Middle frontal gyrus (tissue), 1 donor: ENCODE measurements at regions not wholly inside any gene's neighbourhood (a gene's known extent, or its start where the extent isn't known, plus 50 kb on each side); places are given as distances from the start of the nearest gene placed in this dataset.

Source experiments
- DNase-seq: peaks from one replicate; pipeline ENCODE4 v3.0.0-alpha.2; 2015; ENCODE audit warnings: low spot score; ENCODE audit errors: extremely low spot score

DNA sequence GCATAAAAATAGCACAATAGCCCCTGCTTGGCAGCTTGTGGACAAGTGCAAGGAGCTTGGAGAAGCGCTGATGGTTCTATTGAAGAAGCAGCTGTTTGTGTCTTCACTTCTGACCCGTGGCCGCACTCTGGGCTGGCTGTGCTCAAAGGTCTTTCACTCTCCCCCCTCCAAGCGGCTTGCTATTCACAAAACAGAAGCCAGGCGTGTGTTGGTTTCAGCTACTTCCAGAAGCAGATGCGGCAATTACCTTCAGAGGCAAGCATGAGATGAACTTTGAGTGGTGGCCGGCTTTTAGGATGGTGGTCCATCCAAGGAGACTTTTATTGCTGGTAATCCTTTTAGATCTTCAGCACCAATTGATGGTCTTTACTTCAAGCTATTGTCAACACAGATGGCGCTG lies 188.5 kb upstream of the ARGLU1 start:
- DNase-seq: no peak

DNA sequence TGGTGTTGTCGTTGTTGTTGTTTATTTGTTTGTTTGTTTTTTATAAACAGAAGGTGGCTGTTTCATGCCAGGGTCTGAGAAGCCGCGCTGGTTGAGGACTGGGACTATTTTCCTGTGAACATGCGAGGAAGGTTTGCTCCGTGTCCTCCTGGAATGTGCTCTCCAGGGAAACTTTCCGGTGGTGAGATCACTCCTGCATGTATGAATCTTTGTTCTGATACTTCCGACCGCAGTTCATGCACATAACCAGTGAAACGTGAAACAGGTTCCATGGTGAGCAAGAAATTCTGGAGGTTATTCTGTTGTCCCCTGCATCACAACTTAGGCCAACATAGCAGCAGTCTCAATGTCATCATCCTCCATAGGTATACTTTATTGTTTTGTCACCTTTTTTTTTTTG lies 187.6 kb upstream of the ARGLU1 start:
- DNase-seq: no peak

DNA sequence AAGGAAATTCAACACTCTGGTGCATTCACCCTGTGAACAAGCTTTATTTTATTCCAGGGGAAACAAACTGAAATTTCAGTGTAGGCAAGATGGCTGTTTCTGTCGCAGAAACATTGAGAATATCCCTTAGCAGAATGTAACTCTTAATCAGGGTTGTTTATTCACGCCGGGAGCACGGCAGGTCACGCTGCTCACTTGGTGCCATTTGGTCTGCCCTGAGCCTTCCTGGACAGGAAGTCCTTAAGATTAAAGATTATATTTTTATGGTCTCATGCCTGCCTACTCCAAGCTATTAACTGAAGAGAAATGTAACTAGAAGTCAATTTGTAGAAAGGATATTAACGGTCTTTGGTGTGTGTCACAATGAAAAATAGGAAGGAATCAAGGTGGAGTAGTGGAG lies 185.3 kb upstream of the ARGLU1 start:
- DNase-seq: no peak

DNA sequence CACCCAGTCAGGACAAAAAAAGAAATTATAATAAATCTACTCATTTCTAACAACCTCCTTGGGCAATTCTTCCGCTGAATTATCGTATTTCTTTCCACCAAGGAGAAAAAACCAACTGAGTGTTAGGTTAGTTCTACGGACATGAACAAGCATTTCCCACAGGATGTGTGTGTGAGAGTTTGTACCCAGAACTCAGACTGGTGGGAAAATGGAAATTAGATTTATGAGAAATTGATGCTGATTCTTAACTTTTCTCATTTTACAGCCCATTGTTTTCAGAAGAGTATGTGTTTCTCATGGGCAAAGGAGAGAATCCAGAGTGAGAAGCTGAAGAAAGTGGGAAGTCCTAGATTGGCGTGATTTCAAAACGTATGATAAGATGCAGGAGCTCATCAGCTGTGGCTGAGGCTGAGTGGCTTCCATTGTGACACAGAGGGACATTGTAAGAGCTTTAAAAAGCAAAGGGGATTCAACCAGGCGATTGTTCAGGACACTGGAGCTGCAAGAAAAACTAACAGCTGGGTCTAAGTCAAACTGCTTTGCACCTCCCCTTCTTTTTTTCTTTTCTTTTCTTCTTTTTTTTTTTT lies 184.7 kb upstream of the ARGLU1 start:
- no peak for DNase-seq

DNA sequence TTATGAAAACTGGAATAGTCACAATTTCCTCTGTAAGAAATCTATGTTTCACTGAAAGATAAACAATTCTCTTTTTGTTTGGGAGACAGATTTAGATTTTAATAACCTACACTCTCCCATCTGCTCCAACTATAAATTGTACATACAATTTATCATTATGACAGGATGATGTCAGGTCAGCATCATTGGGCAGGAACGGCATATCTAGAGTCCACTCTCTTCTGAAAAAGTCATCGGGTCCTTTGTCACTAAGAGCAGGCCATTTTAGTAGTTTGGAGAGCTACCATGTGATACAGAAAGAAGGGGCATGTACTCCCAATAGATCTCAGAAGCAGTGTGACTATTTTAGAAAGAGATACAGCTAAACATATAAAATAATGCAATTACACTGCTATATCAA lies 180.8 kb upstream of the ARGLU1 start:
- no peak for DNase-seq

DNA sequence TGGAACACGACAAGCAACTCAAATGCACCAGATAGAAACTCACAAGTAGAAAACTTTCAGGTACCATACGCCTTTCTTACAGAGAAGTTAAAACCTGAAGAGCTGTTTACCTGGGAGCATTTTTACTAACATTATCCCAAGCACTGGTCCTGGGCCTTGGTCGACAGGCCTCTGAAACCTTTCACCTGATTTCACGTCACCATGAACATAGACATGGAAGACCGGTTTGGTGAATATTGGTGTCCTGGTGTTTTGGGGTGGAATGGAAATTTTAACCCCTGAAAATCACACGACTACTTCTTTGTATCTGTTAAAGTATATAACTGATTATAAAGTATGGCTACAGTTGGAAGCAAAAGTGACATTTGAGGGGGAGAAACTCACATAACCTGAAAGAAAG lies 176.6 kb upstream of the ARGLU1 start:
- DNase-seq: no peak

DNA sequence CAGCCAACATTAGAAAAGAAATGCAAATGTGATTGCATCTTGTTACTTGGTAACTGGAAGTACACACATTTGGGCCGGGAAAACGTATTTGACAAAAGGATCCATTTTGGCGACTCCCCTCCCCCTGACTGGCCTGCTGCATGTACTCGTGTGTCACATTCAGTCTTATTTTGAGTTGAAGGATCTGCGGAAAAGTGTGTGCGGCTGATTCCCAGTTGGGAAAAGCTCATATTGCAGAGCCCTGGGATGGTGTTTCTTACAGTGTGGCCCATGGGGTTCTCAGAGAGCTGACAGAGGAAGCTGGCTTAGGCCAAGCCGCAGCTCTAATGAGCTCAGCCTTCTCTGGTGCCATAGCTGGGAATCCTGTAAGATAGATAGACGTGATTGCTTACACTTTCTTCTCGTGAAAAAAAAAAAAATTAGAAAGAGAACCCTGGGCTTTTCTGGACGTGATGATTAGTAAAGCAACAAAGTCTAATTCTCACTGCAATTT lies 170.3 kb upstream of the ARGLU1 start:
- DNase-seq: no peak

DNA sequence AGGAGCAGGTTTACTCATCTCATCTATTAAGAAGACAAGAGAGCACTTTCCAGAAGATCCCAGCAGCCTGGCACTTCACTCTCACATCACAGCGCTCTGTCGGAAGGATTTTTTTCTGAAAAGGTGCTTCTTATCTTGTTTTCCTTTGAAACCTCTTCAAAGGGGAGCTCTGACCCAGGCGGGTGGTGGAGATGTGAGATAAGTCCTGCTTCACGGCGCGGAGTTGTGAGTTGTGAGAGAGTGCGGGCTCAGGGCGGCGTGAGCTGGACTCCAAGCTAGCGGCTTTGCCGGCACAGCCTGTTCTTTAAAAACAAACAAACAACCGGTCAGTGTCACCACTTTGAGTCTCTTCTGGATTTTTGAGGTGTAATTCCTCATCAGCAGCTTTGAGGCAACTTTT lies 169.0 kb upstream of the ARGLU1 start:
- DNase-seq: no peak

DNA sequence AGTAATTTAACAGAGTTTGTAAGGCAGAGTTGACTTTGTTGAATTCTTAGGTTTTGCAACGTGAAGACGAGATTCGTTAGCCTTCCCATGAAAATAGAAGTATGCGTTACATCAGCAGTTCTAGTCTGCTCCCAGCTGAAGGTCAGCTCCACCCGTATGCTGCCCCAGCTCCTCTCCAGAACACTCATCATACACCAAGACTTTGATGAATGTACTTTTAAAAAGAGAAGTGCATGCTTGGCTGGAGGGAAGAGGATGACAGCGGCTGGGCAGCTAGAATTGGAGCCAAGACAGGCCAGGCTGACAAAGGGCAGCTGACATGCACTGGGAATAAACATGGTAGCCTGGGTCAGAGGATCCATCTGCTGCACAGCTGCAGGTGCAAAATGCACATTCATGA lies 166.3 kb upstream of the ARGLU1 start:
- DNase-seq: no peak

DNA sequence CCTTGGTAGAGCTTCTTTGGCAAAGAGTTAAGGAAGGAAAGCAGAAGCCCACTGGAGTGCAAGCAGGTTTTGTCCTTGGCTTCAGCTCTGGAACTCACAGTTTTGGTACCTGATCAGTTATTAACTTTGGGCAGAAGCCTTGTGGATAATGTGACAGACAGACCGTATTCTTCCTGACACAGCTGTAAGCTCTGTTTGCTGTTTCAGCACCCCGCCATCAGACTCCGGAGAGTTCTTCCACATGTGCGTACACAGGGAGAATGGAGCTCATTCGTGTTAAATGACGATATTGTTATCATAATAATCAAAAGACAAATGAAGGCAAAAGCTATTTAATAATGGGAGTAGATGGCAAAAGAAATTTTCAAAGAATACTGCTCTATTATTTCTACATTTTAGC lies 155.1 kb upstream of the ARGLU1 start:
- DNase-seq: no peak

DNA sequence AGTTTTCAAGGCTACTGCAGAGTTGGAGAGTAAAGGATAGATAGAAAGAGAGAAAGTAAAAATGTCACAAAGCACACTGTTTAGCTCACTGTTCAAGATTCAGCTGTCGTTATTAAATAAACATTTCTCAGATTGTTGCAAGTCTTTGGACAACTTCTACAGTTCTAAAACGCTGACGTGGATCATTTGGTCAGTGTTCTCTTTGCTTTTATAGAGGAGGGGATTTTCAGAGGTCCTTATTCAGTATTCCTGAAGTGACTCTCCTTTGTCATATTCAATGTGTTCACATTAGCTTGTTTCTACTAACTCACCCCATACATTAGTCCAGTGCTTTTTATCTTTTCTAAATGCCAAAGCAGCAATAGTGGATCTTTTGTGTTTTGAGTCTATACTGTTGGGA lies 154.7 kb upstream of the ARGLU1 start:
- DNase-seq: no peak

DNA sequence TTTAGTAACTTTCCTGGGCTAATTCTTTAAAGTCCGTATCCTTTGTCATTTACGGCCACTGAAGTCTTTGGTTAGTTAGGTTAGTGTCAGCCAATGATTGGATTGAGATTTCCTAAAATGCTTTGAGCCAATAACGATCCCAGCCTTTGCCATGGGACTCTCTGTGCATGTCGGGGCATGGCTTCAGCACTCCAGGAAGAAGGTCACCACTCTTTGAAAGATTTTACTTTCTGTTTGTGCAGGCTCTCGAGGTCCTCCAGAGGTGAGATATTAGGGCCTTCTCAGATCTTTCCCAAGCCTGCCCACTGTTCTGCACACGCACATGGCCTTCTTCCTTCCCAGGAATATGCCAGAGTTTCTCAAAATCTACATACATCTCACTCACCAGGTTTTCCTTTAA lies 153.7 kb upstream of the ARGLU1 start:
- DNase-seq: no peak

DNA sequence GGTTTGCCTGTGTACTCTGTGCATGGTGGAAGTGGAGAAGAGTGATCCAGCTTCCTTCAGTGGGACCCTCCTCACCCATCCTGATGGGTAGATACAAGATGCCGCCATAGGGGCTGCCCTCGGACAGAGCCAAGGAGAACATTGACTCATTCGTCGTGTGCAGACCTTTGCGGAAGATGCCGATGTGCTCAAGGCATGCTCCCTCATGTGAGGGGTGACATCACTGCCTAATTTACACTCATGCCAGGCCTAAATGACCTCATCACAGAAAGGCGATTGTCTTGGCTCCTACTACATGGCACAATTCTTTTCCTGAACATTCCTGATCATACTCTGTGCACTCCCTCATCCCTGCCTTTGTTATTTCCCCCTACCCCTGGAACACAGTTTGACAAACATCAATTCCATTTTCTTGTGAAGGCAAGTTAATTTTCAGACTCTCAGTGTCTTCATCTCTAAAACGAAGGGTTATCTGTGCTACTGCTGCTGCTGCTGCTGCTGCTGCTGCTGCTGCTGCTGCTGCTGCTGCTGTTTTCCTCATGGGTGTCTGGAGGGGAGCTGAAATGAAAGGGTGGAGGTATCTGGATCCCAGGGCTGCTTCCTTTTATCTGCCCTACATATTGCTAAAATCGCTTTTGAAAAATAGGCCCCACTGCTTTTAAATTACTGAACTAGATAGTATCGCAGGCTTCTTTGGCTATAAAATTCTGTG lies 146.5 kb upstream of the ARGLU1 start:
- DNase-seq: no peak

DNA sequence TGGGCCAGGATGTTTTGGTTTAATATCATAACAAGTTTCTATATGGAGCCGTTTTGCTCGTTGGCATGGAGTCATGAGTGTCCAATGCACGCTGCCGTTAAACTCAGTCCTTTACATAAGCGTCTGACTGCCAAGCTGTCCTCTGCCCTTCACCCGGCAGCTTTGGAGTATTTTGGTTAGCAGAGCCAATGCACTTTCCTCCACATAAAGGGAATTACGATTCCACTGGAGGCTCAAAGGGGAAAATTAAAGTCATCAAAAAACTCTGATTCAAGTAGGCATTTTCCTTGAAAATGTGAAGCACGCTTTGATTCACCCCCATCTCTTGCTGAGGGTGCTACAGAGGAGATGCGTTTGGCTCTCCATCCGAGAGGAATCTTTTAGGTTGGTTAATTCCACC lies 144.4 kb upstream of the ARGLU1 start:
- DNase-seq: no peak

DNA sequence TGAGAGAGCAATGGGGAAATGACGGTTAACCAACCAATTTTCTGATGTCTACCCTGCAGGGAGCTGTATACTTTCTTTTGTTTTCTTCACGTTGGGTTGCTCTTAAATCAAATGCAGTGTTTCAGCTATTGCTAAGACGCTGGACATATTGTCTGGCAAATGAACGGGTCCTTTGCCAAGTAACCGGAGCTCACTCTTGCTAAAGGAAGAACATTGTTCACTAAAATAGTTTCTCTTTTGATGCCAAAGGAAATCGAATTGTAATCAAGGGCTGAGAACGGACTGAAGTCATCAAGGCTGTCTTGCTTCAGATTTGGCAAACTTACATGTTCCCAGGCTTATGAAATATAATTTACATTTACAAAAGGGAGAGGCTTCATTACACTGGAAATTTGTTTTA lies 142.3 kb upstream of the ARGLU1 start:
- no peak for DNase-seq

DNA sequence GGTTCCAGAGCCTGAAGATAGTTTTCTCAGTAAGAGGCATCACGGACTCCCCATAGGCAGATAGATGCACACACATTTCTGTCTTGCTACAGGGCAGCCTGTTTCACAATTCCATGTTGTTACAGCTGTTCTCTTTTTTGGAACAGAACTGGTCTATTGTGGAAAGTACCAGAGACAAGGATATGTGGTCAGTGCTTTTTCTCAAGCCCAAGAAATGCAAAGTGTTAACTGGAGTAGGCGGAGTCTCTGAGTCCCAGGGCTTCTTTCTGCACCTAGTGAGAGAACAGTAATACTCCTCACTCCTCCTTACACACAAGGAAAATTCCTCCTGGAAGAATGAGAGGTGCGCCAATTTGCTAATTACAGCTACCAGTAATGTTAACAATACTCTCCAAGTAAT lies 141.6 kb upstream of the ARGLU1 start:
- DNase-seq: no peak

DNA sequence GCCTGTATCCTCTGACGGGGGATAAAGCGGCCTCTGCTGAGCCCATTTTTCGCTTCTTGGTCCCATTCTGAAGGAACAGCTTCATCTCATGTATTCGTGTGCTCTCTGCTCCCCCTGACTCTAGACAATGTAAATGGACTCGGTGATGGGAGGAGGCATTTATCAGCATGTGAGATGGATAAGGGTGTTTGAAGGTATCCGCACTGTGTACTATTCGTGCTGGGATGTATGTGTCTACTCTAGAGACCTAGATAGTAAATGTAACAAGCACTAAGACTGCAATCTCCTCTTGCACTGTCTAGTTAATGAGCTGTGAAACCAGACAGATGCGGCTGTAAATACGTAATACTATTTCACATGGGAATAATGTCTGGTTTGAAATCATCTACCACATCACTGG lies 134.6 kb upstream of the ARGLU1 start:
- DNase-seq: no peak

DNA sequence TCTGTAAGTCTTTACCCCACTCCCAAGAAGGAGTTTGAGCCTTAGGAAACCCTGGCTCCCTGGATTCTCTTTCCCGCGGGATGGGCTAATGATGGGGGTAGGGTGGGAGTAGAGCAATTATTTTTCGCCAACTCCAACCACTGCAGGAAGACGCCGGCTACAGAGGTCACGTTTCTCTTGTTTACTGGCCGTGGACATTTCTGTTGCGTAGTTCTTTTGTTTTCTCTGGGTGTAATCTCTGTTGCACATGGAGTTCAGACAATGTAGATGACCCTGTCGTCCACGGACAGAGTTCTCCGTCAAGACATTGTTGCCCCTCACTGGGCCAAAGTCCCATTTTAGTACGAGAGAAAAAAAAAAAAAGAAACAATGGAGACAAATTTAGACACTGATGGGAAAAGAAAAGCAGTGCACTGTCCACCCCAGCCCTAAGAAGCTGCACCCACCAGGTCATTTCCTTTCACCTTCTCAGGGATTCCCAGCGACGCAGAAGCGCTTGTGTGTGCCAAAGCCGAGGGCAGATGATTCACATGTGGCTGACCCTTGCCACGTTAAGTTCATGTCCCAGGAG lies 133.9 kb upstream of the ARGLU1 start:
- DNase-seq: no peak

DNA sequence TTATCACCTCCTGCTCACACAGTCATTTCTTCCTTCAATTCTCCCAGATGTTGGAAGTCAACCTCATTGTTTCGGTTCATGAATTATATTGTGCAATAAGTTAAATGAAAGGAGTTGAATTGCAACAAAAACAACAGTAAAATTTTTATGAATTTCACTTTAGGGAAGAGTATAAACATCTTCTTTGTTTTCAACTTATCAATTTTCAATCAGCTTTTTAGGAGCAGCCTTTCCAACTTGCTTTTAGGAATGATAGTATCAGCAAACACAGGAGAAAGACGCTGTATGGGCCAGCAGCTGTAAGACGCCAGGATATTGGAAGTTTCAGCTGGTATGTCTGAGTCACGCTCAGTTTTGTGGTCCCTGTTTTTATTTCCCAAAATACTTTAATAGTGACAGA lies 132.5 kb upstream of the ARGLU1 start:
- DNase-seq: no peak

DNA sequence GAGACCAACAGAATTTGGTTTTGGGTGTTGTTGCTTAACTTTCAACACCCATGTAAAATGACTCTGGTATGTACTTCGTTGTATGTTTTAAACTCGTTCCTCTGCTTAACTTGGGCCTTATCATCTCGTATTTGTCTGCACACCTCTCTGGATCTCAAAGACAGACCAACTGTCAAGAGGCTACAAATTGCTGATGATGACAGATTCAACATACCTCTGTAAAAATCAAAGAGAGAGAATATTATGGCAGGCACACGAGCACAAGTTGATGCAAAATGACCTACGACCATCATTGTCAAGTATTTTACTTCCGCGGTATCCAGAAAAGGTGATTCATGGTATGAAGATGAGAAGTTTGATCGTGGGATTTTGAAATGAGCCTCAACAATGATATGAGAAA lies 132.1 kb upstream of the ARGLU1 start:
- DNase-seq: no peak

DNA sequence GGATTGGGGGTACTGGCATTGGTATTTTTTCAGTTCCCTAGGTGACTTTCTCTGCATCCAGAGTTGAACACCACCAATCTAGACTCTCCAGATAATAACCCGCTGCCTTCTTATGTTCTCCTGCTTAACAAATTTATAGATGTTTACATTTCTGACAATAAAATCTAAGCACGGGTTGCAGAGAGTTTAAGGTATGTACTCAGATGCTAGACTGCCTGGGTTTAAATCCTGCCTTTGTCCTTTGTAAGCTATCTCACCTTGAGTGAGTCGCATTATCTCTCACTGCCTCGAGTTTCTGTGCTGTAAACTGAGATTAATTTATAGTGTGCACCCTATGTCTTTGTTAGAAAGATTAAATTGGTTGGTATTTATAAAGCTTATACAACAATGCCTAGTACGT lies 131.4 kb upstream of the ARGLU1 start:
- DNase-seq: no peak

DNA sequence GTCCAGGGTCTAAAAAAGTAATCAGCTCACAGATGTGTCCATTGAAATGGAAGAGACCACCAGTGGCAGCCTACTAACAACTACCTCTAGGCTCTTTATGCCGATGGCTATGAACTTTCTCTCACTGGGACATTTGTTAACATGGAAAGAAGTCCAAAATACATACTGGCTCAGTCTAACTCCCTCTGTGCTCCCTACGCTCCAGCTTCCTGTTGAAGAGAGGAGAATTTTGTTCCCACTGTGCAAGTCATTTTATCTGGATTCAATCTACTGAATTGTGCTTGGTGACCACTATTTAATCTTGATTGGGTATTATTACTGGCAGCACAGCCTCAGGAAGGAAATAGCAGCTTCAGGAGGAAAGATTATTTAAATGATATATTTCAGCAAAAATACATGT lies 128.8 kb upstream of the ARGLU1 start:
- DNase-seq: no peak

DNA sequence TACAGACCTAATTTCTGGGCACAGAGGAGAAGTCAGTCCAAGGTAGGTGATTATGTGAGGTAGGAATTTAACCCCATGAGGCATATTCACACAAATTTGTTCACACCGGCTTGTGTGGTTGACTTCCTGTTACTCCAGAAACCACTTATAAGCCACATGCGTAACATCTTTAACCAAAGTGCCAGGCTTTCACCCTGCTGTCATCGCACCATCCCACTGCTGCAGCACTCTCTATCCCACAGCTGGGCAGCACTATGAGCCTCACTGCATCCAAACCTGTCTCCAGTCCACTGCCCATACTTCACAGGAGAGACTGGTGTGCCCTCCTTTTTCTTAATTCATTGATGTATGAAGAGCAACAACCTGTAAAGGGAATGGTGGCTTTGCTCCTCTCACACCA lies 128.2 kb upstream of the ARGLU1 start:
- DNase-seq: no peak
